ENCODE measurements at regions not wholly inside any gene's neighbourhood (a gene's known extent, or its start where the extent isn't known, plus 50 kb on each side); places are given as distances from the start of the nearest gene placed in this dataset.

- no peak for TF ChIP-seq CTCF (IDR thresholded peaks at IDR 0.05)
- no peak for TF ChIP-seq POLR2A (IDR thresholded peaks at IDR 0.05)
These were observed 86.4 kb upstream of the FAM78B start for GRCh38 chr1:166253076-166253779.

Measured in Peyer's patch (tissue), 4 donors.